AG09309 (cell line): ENCODE measurements at regions not wholly inside any gene's neighbourhood (a gene's known extent, or its start where the extent isn't known, plus 50 kb on each side); places are given as distances from the start of the nearest gene placed in this dataset.

ENCODE experiments used
- DNase-seq: peaks from one replicate; pipeline ENCODE4 v3.0.0-alpha.2; 2010; ENCODE audit warnings: low read depth
- H3K4me3 ChIP-seq: 2 replicates; pipeline ENCODE4 v1.5.1; 2011; ENCODE audit warnings: mild to moderate bottlenecking, low read depth, low read length, moderate library complexity; ENCODE audit not compliant: control insufficient read depth
- TF ChIP-seq, protein P1 (sequence below): IDR thresholded peaks from 2 replicates; pipeline ENCODE4 v1.5.1; 2011; ENCODE audit warnings: mild to moderate bottlenecking, low read depth, low read length, inconsistent platforms; ENCODE audit not compliant: insufficient read depth, control insufficient read depth; ENCODE audit errors: missing control alignments

DNA sequence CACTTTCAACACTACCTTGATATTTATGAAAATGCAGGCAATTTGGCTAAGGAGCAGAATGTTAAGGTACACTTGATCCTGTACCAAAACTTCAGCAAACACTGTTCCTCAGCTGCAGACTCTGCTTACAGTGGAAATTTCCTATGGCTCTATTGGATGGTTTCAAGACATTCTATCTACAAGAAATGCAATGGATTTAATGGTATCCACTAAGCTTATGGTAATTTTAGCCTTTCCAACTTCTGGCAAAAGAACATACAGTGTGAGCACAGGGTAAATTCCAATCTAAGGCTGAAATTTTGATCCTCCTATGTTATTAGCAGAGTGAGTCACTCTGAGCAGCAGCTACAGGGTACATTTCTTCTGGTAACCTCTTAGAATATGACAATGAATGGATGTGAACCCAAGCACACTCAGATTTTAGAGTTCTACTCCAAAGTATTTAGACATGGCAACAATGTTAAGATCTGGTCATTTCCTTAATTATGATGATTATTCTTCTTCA lies 361.8 kb upstream of the PIK3C3 start:
- no peak for DNase-seq
- no peak overlapping the region for H3K4me3 ChIP-seq
- TF ChIP-seq, protein P1, sequence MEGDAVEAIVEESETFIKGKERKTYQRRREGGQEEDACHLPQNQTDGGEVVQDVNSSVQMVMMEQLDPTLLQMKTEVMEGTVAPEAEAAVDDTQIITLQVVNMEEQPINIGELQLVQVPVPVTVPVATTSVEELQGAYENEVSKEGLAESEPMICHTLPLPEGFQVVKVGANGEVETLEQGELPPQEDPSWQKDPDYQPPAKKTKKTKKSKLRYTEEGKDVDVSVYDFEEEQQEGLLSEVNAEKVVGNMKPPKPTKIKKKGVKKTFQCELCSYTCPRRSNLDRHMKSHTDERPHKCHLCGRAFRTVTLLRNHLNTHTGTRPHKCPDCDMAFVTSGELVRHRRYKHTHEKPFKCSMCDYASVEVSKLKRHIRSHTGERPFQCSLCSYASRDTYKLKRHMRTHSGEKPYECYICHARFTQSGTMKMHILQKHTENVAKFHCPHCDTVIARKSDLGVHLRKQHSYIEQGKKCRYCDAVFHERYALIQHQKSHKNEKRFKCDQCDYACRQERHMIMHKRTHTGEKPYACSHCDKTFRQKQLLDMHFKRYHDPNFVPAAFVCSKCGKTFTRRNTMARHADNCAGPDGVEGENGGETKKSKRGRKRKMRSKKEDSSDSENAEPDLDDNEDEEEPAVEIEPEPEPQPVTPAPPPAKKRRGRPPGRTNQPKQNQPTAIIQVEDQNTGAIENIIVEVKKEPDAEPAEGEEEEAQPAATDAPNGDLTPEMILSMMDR, result no peak

DNA sequence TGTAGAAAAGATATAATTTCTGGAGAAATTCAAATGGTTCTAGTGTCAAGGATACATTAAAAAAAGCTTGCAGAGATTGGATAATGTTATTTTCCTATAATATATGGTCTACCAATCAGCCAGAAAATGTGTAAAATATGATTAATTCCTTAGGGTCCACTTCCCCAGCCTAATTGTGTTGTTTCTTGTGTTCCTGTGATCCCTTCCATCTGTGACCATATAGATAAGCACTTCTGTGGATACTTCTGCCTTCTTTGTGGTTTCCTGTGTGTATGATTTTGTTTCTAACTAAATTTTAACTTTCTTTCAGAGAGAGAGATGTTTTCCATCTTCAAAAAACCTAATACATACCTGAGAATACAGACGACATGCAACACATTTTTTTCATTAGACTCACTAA lies 367.1 kb upstream of the PIK3C3 start:
- no peak overlapping the region for H3K4me3 ChIP-seq
- TF ChIP-seq, protein P1, result no peak
- DNase-seq, result no peak

- no peak overlapping the region for H3K4me3 ChIP-seq
- DNase-seq, result no peak
- TF ChIP-seq, protein P1, result no peak
Observed at GRCh38 chr18:41585512-41585911, 369.5 kb upstream of the PIK3C3 start.

GRCh38 chr18:41579185-41579584 lies 375.8 kb upstream of the PIK3C3 start:
- H3K4me3 ChIP-seq, result no peak overlapping the region
- TF ChIP-seq, protein P1, result no peak
- no peak for DNase-seq

GRCh38 chr18:41577529-41577928 lies 377.5 kb upstream of the PIK3C3 start:
- H3K4me3 ChIP-seq, result no peak overlapping the region
- no peak for DNase-seq
- TF ChIP-seq, protein P1, result no peak

DNA sequence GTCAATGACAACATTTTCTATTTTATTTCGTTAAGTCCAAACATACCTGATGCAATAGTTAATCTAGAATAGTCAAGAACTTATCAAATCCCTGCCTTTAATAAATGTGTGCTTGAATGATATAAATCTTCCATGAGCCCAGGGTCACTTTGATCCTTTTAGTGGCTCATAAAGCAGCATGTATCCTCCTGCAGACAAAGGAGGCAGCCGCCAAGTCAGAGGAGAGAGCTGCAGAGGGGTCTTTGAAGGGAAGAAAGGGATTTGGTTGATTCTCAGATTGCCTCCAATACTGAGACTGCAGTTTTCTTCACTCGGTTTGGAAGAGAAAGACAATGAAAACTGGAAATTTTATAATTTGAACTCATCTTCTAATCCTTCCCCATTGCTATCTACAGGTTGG lies 378.4 kb upstream of the PIK3C3 start:
- no peak overlapping the region for H3K4me3 ChIP-seq
- TF ChIP-seq, protein P1, result no peak
- DNase-seq, result no peak

- no peak overlapping the region for H3K4me3 ChIP-seq
- TF ChIP-seq, protein P1, result no peak
- no peak for DNase-seq
Observed at GRCh38 chr18:41569867-41570266, 385.2 kb upstream of the PIK3C3 start.
